ENCODE measurements at regions not wholly inside any gene's neighbourhood (a gene's known extent, or its start where the extent isn't known, plus 50 kb on each side); places are given as distances from the start of the nearest gene placed in this dataset.

DNA sequence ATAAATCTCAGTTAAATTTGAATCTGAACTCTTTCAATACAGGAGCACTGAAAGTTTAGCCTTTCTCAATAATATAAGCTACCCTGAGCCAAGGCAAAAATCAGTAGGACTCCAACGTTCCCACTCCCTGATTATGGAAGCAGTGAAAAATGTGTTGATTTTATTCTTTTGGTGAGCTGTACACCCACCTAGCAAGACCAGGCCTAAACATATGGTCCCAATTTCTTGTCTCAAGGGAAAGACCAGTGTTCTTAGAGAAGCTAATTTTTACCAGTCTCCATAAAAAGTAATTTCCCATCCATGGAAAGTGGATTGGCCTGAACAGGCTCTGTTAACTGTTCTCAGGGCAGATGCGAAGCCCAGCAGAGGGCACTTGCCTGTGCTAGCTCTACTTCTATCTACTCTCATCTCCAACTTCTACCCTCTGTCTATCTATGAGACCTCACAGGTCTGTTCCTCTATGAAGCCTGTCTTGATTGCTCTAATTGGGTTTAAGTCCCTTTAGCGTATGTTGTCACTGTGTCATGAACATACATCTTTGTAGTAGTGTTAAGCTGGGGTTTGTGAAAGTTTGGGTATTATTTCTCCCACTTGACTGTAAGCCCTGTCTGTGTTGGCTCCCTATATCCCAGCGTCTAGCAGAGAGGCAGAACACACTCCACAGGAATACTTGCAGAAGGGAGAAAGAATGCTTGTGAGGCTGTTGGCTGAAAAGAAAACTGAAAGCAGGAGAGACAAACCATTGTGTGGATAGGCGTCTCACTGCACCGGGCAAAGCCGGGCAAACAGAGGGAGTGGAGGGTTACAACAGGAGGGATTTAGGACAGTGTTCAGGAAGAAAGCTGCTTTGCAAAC, 167.1 kb upstream of the MAF start:
- no peak for DNase-seq (ENCODE audit: low spot score)
- no peak for FAIRE-seq

DNA sequence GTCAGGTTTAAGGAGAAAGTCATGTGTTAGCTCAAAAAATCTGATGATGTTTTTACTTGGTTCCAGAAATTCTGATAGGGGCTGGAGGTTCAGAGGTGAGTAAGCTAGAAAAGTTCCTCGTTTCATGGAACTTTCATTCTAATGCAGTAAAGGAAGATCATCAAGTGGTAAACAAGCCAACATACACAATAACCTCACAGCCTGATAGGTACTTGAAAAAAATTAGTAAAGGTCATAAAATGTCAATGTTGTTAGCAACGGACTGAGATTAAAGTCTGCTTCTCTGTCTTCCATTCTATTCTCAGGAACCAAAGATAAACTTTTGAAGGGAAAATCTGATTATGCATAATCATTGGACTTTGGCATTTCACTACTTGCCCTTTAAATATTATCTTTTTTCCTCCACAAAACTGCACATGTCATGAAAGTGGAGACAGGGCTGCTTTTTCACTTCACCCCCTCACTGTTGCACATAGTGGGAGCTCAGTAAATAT, 165.4 kb upstream of the MAF start:
- DNase-seq (ENCODE audit: low spot score) (no peak), FAIRE-seq (no peak)

DNA sequence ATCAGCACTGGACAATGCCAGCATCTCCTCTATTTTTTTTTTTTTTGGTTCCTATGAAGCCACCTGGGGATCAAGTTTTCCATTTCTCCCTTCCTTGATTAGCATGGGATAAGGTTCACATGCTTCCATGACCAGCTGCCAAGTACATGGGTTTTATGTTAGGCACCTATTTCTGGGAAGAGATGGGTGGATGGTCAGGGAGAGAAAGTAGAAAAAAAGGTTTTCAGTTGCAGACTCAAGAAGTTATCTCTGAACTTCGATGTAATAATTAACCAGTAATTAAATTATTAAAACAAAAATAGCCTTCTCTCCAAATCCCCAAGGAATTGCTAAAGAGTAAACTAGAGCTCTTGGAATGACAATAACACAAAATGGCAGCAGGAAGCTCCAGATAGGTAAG, 164.9 kb upstream of the MAF start:
- no peak for DNase-seq (ENCODE audit: low spot score)
- no peak for FAIRE-seq

GRCh38 chr16:79764415-79765110, 164.0 kb upstream of the MAF start:
- no peak for DNase-seq (ENCODE audit: low spot score)
- FAIRE-seq, result no peak

GRCh38 chr16:79762217-79762616, 161.7 kb upstream of the MAF start:
- no peak for FAIRE-seq
- no peak for DNase-seq (ENCODE audit: low spot score)

- DNase-seq (ENCODE audit: low spot score) (peak; percentile 22), FAIRE-seq (peak; percentile 21)
Observed at GRCh38 chr16:79758615-79759346, 158.2 kb upstream of the MAF start.

DNA sequence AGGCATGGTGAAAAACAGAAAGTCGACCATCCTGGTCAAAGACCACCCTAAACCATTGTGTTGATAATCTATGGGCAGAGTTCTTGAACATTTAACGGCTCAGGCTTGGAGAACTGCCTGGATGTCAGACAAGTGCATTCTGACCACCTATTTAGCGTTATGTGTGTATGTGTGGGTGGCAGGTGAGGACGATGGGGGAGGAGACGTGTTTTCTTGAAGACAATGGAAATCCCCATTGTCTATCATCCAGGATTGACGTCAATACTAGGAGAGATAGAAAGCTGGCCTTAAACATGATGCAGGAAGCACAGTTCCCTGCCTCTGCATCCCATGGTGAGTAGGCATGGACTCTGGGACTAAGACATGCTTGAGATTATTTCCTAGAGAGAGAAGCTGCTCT, 157.4 kb upstream of the MAF start:
- DNase-seq (ENCODE audit: low spot score) (no peak), FAIRE-seq (no peak)

DNA sequence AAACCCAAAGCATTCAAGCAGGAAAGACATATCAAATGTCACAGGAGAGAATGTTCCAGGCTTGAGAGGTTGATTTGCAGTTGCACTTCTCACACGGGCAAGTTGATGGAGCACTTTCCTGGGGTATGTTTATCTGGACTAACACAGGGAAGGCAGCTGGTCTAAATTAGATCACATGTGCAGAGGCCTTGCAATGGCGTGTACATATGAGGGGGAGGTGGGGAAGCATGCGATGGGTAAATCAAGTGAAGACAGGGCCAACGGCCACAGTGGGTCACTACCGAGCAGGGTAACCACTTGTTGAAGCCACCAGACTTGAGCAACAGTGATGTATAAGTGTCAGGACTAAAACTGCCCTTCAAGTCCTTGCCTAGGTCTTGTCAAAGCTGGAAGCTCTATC, 156.6 kb upstream of the MAF start:
- no peak for FAIRE-seq

DNA sequence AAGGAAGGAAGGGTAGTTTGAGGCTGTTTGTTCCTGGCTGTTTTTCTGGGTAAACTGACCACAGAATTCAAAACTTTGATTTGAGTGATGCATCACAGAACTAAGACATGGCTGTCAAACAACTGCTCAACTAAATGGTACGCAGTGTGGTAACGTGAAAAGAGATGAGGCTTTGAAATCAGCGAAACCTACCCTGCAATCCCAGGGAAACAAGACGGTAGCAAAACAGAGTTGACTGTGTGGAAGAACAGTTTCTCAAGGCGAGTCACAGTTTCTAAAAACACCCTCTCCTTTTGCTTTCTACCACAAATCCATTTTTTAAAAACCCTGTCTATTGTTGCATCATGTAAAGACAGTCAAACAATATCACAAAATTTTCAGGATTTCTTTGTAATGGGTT, 156.0 kb upstream of the MAF start:
- FAIRE-seq, result no peak
- DNase-seq (ENCODE audit: low spot score), result no peak

More for the DNA sequence above, 156.6 kb upstream of the MAF start:
- no peak for DNase-seq (ENCODE audit: low spot score)

GRCh38 chr16:79754501-79754900, 154.0 kb upstream of the MAF start:
- no peak for FAIRE-seq
- DNase-seq (ENCODE audit: low spot score), result no peak

DNA sequence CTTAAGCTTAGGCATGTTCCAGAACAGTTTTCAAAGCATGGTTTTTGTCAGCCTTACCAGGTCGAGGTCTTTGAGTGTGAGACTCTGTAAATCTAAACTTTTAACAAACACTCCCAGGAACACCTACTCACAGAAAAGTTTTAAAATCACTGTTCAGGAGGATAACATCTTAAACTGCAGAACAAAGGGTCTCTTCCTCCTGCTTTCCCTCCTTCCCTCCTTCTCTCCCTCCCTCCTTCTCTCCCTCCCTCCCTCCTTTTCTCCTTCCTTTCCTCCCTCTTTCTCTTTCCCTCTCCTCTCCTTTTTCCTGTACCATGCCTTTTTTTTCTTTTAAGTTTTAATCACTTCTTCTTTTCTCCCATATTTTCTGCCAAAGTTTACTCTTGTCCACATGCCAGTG, 153.5 kb upstream of the MAF start:
- DNase-seq (ENCODE audit: low spot score) (no peak), FAIRE-seq (no peak)

DNA sequence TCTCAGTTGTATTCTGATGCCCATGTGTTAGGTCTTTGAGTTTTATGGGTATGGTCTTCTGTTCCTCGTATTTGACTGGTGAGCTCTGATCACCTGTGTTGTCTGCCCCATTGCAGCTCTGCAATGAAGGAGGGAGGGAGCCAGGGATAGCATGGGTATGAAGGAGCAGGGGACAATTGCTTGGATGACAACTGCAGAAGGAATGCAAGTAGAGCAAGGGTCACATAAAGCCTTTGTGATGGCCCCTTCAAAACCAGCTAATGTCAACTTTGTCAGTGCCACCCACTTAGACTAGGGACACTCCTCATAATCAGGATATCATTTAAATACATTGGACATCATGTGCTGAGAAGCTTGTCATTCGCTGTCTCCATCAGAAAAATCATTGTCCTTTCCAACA, 152.7 kb upstream of the MAF start:
- DNase-seq (ENCODE audit: low spot score) (no peak), FAIRE-seq (no peak)

DNA sequence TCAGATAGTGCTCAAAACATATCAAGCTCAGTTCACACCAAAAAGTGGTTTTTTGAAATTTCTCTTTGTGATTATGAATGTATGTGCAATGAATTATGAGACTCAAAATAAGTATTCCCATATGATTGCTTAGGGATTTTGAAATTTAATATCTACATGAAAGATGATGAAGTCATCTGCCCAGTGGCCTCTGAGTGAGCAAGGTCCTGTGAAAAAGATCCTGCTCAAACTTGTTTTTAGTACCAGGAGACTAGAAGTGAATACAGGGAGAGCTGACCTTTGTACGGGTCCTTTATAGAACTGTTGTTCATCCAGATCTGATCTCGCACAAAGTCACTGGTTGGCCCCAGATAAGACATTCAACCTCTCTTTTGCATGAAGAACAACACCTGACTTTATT, 151.9 kb upstream of the MAF start:
- DNase-seq (ENCODE audit: low spot score) (no peak), FAIRE-seq (no peak)

GRCh38 chr16:79751471-79752184, 151.1 kb upstream of the MAF start:
- DNase-seq (ENCODE audit: low spot score) (no peak), FAIRE-seq (no peak)

DNA sequence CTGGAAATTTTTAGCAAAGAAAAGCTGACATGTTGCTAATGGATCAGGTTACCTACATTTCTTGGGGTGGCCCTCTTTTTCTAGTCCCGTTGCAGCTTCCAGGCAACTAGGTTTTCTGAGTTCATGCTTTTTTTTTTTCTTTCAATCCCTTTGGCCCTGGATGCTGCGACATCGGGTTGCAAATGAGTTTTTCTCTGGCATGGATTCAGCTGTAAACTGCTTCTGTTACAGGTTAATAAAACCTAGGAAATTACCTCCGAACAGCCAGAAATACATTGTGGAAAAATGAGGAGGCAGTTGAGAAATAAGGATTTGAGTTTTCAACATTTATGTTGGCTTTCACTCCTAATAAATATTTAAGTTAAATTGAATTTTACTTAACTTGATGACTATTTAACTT, 149.8 kb upstream of the MAF start:
- FAIRE-seq, result no peak

DNA sequence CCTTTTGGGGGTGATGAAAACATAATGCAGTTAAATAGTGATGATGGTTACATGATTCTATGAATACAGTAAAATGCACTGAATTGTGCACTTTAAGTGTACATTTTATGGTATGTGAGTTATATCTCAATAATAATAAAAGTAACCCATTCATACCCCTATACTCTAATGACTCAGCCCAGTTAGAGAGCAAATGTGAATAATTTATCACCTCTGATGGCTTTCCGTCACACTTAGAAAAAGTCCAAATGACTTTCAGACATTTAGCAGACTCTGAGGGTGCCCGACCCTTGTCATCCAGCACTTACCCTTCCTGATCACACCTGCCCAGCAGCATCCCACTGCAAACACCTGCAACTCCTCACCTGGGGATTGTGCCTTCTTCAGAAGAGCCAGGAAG, 148.1 kb upstream of the MAF start:
- no peak for FAIRE-seq
- DNase-seq (ENCODE audit: low spot score), result no peak

More for the DNA sequence above, 149.8 kb upstream of the MAF start:
- DNase-seq (ENCODE audit: low spot score), result no peak

DNA sequence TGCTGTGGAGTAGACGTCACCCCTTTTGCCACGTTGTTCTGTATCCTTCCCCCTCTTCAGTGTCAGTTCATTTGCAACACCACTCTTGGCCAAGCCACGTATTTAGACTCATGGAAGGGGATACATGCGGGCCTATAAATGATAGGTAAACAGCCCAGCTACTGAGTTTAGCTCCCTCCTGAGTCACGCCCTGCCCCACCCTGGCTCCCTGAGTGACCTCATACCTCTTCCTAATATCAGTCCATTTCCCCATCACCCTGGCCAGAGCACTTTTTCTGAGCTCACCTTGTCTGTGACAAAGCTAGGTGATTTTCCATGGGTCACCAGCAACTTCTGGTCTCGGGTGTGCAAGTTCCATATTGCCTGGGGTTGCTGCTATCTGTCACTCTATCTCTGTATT, 147.2 kb upstream of the MAF start:
- DNase-seq (ENCODE audit: low spot score) (no peak), FAIRE-seq (no peak)

DNA sequence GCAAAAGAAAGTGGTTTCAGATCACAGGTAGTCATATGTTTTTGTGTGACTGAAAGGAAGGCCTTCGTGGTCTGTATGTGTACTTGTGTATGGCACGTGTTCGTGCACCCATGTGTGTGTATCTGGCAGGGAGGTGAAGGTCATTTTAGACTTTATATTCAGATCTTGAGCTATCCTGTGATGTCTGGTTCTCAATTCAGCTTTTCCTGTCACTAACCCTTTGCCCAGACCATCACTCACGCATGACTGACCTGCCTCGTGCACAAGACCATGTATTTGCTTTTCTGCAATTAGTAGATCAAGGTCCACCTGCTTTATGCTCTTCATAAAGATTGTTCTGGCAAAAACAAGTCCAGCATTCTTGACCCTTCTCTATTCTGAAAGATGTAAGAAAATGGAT, 139.7 kb upstream of the MAF start:
- FAIRE-seq (no peak), DNase-seq (ENCODE audit: low spot score) (no peak)

DNA sequence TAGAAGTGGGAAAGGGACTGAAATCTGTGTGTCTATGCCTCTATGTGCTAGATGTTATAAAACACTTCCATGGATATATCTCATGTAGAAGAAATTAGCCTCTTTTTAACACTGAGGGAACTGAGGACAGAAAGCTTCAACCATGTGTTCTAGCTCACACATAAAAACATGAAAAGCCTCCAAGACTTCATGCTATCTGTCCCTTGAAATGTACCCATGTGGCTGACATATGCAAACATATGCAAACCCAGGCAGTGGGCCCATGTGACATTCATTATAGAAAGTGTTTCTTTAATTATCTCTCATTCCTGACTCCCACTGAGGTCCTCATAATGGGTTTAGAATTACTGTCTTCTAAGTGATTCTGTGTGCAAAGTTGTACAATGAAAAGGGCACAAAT, 134.7 kb upstream of the MAF start:
- no peak for FAIRE-seq
- no peak for DNase-seq (ENCODE audit: low spot score)

- FAIRE-seq (no peak), DNase-seq (ENCODE audit: low spot score) (no peak)
Observed at GRCh38 chr16:79734721-79735120, 134.2 kb upstream of the MAF start.

GRCh38 chr16:79728923-79729240, 128.3 kb upstream of the MAF start:
- no peak for DNase-seq (ENCODE audit: low spot score)
- FAIRE-seq, result no peak

Measured in RCC 7860 (cell line).